Hindlimb muscle (tissue), 1 donor: ENCODE measurements at regions not wholly inside any gene's neighbourhood (a gene's known extent, or its start where the extent isn't known, plus 50 kb on each side); places are given as distances from the start of the nearest gene placed in this dataset.

Experiments used
- DNase-seq: peaks from one replicate; pipeline ENCODE4 v3.0.0-alpha.2; 2013

DNA sequence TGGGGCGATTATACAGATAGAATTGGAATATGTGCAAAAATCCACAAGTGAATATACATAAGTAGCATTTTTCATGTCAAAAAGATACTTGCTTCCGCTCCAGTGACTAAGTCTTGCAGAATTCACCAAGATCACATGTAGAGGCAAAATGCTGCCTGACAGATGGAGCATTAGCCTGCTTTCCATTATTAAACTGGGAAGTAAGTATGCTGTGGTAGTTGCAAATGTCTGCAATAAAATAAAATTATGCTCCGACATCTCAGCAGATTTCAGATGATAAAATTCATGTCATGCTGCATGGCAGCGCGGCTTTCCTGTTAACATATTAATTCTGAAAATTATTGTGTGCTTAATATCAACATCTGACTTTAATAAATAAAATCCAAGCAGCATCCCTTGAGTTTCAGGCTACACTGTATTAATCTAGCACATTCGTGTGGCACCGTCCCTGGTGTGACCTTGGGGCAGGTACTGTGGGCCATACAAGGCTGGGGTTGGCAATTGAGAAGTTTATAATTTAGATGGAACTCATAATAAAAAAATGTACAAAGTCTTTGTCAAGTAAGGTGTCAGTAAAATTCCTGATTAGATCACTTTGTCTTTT, 366.4 kb upstream of the ZP4 start:
- no peak for DNase-seq

DNA sequence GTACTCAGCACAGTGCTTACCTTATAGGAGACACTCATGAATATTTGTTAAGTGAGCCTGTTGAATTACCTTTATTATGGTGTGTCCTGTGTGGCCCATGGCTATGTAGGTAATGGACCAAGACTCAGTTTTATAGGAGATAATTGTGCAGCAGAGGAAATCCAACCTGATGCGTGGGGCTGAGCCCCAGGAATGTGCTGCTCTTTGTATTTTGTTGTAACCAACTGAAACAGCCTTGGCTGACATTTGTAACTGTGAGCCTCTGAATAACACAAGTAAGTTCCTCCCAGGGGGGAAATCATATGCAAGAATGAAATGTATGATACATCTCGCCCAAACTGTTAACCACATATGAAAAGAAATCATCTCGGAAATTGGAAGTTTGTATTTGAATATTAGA, 364.2 kb upstream of the ZP4 start:
- DNase-seq, result no peak

DNA sequence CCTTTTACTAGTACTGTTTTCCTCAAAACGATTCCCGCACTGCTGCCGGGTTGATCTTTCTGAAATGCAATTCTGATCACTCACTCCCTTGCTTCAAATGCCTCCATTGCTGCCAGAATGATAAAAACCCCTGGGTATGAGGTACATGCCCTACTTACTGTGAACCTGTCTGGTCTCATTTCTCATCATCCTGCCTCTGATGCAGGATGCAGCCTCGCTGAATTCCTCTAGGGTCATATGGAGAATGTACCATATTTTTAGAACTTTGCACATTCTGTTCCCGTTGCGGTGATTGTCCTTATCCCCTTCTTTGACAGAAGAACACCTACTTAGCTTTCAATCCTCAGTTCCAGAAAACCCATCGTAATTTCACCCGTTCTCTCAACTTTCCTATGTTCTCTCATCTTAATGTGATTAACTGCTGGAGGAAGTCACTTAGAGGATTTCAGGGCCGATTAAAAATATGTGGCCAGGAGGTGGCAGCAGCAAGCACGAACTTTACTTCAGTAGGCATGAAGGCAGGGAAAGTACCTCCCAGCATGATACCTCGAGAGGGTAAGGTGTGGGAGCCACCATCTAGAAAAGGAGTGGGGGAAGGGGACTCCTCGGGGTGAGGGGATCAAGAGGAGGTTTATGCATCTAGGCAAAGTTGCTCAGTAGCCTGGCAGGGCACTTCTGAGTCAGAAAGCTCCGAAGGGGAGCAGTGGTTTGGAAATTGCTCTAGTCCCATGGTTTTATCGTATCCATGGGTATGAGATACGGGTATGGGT, 361.5 kb upstream of the ZP4 start:
- DNase-seq, result peak; percentile 49

DNA sequence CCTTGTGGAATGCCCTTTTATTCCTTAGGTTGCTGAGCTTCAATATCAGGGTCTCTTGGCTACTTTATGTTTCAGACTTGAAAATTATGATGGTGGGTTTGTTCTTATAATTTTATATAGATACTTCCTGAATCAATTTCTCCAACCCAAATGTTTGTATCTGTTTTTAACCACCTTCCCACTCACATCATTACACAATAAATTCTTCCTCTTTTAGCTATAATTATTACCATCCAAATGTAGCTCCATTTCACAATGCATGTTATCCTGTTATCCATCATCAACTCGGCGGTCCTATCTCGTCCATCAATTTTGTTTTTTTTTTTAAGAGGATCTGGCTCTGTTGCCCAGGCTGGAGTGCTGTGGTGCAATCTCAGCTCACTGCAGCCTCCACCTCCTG, 357.6 kb upstream of the ZP4 start:
- no peak for DNase-seq

DNA sequence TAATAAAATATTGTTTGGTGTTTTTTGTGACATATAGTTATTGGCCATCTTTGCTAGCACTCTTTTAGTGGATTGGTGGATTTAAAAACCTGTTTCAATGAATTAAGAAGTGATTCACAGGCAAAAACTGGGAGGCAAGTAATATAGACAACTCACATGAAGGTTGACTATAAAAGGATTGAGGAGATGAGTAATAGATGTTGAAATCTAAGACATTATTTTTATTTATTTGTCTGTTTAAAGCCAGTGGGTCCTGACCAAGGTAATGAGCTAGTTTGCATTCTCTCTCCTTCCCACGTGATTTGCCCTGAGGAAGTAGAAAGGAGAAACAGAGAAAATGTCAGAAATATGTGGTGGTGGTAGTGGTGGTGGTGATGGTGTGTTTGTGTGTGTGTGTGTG, 351.5 kb upstream of the ZP4 start:
- DNase-seq, result no peak

DNA sequence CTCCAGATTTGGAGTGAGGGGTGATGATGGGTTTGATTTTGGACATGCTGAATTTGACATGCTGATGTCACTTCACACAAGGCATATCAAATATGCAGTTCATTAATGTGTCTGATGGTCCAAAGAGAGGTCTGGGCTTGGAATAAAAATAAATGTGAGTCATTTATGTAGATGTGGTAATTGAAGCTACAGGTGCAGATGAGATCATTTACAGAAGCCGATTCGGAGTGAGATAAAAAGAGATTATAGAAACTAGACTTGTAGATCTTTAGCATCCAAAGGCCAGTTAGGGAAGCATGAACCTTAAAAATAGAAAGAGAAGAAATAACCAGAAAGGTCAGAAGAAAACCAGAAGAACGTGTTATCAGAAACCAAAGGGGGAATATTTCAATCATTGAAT, 350.9 kb upstream of the ZP4 start:
- DNase-seq, result no peak

DNA sequence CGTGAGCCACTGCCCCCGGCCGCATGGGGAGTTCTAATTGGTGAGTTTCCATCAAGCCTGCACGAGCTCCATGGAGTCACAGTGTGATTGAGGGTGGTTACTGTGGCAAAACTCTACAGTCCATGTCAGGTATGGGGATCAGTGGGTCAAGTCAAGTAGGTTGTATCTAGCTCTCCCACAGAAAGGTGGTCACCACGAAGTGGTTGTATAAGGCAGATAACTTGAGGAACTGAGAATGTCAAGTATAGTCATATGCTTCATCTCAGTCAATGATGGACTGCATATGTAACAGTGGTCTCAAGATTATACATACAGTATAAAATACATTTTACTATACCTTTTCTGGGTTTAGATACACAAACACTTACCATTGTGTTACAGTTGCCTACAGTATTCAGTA, 348.6 kb upstream of the ZP4 start:
- DNase-seq, result no peak

DNA sequence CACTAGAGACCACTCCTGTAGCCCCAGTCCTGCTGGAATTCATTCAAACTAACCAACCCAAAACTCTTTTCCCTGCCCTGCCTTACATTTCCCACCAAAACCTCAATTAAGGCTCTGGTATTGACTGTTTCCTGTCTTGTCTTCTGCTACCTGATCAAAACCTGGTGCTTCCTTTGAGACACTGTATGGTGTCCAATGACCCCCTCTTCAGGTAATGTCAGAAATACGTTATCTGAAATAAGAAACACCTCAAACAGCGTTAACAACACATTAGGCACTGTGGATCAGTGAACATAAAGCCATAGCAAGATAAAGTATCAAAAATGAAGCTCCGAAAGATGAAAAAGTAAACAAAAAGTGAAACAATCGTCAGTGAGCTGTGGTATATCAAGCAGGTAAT, 343.2 kb upstream of the ZP4 start:
- no peak for DNase-seq

DNA sequence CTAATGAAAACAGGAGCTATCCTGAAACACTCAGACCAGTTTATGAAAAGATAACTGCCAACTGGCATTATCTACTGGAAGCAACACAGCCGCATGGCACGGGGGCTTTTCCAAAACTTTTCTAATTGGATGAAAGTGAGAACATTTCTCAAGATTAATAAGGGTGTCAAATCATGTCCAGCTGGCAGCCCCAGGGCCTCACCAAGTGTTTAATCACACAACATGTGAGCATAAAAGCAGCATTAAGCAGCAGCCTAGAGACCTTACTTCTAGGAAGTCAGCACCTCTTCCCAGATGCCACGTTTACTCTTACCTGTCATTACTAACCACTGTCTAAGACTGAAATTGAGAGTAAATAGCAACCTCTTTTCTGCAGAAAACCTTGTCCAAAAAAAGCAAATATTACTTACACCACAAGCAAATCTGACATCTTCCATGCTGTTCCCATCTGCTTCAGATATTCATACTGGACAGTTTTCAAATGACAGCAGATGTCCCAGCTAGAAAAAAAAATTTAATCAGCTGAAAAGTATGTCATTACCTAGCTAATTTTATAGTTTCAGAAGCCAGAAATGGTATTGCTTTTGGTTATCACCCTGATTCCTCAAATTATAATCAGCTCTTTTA, 341.5 kb upstream of the ZP4 start:
- peak; percentile 16 for DNase-seq

DNA sequence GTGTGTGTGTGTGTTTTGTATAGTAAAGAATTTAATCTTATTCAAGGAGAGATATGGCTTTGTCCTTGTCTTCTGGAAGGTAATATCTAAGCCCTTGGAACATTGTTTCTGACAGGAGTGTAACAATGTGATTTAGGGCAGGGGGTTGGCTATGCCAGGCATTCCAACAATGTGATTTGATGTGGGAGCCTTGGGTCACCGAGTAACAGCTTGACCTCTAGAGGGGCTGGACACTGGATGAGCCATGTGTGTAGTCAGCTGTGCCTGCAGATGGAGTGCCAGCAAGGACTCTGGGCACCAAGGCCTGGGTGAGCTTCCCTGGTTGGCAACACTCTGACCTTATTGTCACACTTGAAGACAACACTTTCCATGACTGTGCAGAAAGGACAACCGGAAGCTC, 336.1 kb upstream of the ZP4 start:
- DNase-seq, result no peak

DNA sequence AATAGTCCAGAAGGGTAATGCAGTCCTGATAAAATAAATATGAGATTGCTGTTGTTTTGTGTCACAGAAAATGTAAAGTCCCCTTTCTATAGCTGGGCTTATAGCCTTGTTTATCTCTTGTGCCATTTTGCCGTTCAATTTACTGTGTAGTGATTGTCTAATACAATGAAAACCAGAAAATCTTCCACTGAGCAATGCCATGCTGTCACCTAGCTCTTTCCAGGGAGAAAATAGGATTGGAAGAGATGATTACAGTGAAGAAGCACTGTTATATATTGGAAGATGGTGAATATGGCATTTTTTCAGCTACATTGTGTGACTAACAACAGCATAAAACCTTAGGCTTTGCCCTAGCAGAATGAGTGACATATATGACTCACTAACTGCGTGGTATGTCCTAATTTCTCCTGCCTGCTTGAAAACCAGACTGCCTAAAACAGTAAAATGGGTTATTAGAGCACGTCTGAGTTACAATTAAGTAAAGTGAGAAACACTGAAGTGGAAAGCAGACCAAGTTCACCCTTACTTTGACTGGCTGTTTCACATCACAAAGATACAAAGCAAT, 332.4 kb upstream of the ZP4 start:
- no peak for DNase-seq

DNA sequence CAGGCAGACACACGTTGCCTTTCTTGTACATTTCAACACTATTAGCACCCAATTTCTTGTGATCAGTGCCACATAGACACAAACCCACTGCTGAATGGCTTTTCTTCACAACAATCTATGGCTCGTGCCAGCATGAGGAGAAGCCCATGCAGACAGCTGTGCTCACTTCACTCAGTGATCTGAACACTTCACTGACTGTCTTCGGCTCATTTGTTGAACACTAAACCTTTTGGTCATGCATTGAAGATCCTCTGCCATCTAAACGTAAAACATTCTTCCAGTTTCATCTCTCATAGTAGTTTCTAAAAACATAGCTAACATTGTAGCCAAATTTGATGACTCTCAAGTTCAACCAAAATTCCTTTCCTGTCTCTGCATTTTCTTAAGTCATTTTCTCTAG, 331.0 kb upstream of the ZP4 start:
- DNase-seq, result no peak

DNA sequence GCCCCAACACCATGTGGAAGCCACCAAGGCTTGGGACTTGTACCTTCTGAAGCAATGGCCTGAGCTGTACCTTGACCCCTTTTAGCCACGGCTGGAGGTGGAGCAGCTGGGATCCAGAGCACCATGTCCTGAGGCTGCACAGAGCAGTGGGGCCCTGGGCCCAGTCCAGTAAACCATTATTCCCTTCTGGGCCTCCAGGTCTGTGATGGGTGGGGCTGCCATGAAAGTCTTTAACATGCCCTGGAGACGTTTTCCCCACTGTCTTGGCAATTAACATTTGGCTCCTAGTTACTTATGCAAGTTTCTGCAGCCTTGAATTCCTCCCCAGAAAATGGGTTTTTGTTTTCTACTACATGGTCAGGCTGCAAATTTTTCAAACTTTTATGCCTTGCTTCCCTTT, 323.7 kb upstream of the ZP4 start:
- DNase-seq, result no peak

DNA sequence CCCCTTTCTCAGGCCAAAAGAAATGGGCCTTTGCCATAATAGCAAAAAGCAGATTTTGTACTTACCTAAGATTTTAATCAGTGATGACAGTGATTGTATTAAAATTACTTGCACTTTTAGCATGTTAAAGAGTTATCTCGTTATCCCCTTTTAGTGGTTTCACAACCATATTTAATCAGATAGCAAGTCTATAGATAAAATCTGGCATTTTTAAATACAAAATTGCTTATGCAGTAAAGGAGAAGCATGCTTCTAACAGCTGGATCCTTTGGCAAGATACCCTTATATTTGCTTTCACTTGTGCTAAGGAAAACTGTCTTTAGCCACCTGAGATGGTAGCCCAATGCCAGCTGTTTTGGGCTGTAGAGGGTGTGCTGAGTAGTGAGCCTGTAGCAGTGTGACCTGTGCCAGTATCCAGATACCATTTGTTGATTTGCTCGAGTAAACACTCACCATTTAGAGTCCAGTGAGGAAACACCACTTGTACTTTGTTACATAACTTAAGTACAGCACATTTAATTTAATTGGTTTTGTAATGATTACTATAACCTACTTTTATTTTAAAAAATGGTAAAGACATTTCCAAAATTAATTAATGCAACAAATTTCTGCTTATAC, 314.4 kb upstream of the ZP4 start:
- DNase-seq, result no peak

DNA sequence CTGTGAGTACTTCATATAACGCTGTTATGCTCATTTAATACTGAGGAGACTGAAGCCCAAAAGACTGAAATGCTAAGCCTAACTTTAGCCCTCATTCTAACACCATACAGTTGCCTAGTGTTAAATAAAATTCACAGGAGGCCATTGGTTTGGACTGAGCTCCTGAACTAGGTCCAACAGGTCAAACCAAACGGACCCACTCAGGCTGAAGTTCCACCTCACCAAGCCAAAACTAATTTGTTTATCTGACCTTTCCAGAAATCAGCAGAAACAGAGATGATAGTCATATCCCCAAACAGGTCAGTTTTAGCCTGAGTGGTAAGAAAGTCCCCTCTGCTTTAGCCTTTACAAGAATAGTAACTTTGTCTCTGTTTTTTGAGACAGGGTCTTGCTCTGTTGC, 311.3 kb upstream of the ZP4 start:
- no peak for DNase-seq

DNA sequence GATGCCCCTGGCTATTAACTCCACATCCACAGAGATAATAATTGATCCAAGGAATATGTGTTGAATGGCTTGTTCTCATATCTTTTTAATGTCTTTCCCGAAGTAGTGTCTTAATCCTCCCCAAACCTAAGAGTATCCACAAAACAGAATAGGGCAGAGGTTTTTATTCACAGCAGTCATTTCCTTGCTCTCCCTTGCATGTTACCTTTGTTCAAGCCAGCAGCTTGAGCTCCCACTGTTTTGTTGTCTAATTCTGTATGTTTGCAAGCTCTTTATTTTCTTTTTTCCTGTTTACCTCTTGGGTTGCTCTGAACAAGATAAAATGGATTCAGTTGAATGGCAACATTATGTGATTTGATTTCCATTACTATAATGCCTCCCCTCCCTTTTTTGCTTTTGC, 308.6 kb upstream of the ZP4 start:
- no peak for DNase-seq

DNA sequence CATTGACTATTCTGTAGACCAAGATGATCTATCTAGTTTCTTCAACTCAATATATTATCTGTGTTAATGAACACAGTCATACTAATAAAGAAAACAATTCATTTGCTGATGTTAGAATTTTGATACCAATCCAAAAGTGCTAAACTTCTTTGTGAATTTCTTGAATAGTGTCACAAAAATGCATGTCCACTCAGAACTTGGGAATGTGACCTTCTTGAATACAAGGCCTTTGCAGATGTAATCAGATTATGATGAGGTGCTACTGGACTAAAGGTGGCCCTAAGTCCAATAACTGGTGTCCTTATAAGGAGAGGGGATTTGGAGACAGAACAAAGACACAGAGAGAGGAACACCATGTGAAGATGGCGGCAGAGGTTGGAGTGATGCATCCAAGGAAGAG, 305.8 kb upstream of the ZP4 start:
- no peak for DNase-seq

DNA sequence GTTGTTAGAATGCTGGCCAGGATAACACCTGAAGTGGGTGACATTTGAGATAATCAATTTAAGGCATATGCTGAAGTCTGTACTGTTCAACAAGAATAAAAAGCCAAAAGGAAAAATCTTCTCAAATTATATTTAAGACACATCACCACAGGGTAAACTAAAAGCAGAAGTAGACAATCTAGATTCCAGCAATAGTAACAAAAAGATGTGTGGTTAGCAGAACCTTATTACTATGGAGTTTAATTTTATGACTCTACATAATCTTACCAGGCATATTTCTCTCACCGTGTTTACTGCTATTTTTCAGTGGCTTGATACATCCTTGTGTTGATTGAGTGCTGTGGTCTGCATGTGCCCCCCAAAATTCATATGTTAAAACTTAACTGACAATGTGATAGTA, 300.4 kb upstream of the ZP4 start:
- no peak for DNase-seq

DNA sequence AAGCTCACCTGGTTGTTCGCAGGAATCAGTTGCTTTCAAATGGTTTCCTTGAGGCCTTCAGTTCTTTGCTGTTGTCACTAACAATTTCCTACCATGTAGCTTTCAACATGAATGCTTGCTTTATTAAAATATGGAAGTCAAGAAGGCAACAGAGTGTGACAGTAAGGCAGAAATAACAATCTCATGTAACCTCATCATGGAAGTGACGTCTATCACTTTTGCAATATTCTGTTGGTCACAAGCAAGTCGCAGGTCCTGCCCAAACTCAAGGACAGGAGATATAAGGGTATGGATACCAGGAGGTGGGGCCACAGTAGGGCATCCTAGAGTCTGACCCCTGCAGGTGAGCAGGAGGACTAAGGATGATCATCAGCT, 296.8 kb upstream of the ZP4 start:
- no peak for DNase-seq

DNA sequence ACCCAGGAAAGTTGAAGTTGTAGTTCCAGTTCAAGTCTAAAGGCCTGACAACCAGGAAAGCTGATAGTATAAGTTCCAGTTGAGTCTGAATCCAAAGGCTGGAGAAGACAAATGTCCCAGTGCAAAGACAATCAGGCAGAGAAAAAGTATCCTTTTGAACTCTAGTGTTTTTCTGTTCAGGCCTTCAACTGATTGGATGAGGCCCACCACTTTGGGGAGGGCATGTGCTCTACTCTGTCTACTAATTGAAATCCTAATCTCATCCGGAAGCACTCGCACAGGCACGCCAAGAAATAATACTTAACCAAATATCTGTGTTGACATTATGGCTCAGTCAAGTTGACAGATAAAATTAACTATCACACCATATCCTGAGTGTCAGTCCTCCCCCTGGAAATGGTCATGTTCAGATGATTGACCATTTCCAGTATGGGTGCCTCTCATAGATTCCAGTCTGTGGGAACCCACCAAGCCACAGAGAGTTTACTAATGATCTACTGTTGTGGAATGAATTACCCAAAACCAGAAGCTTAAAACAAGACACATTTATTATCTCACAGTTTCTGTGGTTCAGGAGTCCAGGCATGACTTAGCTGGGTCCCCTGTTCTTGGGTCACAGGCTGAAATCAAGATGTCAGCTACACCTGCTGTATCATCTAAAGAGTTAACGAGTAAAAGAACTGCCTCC, 296.3 kb upstream of the ZP4 start:
- no peak for DNase-seq

DNA sequence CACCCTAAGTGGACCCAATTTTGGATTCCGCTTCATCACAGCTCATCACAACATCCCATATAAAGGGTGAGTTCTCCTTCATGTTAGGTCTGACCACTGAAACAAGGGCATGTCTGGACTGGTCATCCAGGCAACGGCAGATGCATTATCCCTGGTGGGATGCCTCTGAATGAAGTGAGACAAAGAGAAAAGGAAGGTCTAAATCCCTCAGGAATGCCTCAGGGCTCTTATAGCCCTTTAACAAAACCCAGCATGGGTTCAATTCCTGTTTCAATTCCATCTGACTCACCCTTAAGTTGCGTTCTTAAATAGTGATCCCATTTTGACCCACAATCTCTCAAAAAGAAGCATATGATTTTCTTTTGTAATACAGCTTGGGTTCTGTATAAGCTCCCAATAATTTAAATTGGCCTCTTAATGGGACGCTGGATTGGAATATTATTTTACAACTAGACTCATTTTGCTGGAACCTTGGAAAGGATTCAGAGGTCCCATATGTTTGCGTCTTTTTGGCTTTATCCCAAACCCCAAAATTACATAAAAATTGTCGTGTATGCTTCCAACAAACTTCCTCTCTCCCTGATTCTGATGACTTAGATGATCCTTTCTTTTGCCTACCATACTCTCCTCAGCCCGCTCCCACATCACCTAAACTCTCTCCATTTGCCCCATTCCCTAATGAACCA, 287.4 kb upstream of the ZP4 start:
- no peak for DNase-seq

DNA sequence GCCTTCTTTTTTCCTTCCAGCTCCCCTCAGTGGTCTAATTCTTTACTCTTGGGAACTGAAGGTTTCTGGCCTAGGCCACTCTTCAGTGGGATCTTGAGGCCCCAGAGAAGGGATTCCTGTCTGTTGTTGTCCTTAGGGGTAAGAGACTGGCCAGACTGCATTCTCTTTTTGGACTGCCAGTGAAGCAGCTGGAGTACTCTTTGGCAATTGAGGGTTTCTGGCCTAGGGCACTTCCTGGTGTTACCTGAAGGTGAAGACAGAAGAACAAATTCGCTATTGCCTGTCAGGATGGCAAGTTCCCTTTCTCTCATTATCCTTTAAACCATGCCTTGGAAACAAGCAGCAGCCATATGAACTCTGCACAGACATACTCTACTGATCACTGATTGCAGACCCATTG, 286.6 kb upstream of the ZP4 start:
- DNase-seq, result no peak
